ENCODE measurements at regions not wholly inside any gene's neighbourhood (a gene's known extent, or its start where the extent isn't known, plus 50 kb on each side); places are given as distances from the start of the nearest gene placed in this dataset.

GRCh38 chr6:139523986-139524385 lies 149.5 kb upstream of the CITED2 start:
- no peaks in the 10 kb centered on the region for H3K4me1 ChIP-seq
- DNase-seq (ENCODE audit: low spot score) = no peak
- H3K27me3 ChIP-seq = no peaks in the 10 kb centered on the region
- TF ChIP-seq CTCF (IDR thresholded peaks at IDR 0.05) = no peak
- no peaks in the 10 kb centered on the region for H3K36me3 ChIP-seq
- no peaks in the 10 kb centered on the region for H3K9me3 ChIP-seq
- H3K4me3 ChIP-seq = no peak overlapping the region
- H3K27ac ChIP-seq = no peak overlapping the region

GRCh38 chr6:139522511-139523220 lies 148.2 kb upstream of the CITED2 start:
- TF ChIP-seq CTCF (IDR thresholded peaks at IDR 0.05) = no peak
- peak overlapping the region in 1 of 2 donors; percentile 15 for H3K27ac ChIP-seq
- H3K9me3 ChIP-seq = no peaks in the 10 kb centered on the region
- H3K36me3 ChIP-seq = no peaks in the 10 kb centered on the region
- DNase-seq (ENCODE audit: low spot score) = no peak
- H3K4me1 ChIP-seq = no peaks in the 10 kb centered on the region
- H3K4me3 ChIP-seq = no peak overlapping the region
- no peaks in the 10 kb centered on the region for H3K27me3 ChIP-seq

GRCh38 chr6:139521338-139521737 lies 146.9 kb upstream of the CITED2 start:
- no peaks in the 10 kb centered on the region for H3K36me3 ChIP-seq
- H3K4me1 ChIP-seq = no peaks in the 10 kb centered on the region
- H3K27ac ChIP-seq = no peak overlapping the region
- DNase-seq (ENCODE audit: low spot score) = no peak
- H3K4me3 ChIP-seq = no peak overlapping the region
- no peaks in the 10 kb centered on the region for H3K9me3 ChIP-seq
- TF ChIP-seq CTCF (IDR thresholded peaks at IDR 0.05) = no peak
- H3K27me3 ChIP-seq = no peaks in the 10 kb centered on the region

- TF ChIP-seq CTCF (IDR thresholded peaks at IDR 0.05) = no peak
- H3K4me1 ChIP-seq = no peaks in the 10 kb centered on the region
- no peak overlapping the region for H3K4me3 ChIP-seq
- no peaks in the 10 kb centered on the region for H3K36me3 ChIP-seq
- H3K27me3 ChIP-seq = no peaks in the 10 kb centered on the region
- no peaks in the 10 kb centered on the region for H3K9me3 ChIP-seq
- no peak for DNase-seq (ENCODE audit: low spot score)
- H3K27ac ChIP-seq = peak overlapping the region in 1 of 2 donors; percentile 41
Observed at GRCh38 chr6:139520321-139520768, 145.9 kb upstream of the CITED2 start.

GRCh38 chr6:139519571-139520031 lies 145.2 kb upstream of the CITED2 start:
- H3K36me3 ChIP-seq = no peaks in the 10 kb centered on the region
- H3K4me3 ChIP-seq = no peak overlapping the region
- H3K4me1 ChIP-seq = no peaks in the 10 kb centered on the region
- no peaks in the 10 kb centered on the region for H3K27me3 ChIP-seq
- no peak for DNase-seq (ENCODE audit: low spot score)
- peak overlapping the region in 1 of 2 donors; percentile 41 for H3K27ac ChIP-seq
- no peaks in the 10 kb centered on the region for H3K9me3 ChIP-seq
- no peak for TF ChIP-seq CTCF (IDR thresholded peaks at IDR 0.05)

GRCh38 chr6:139519097-139519496 lies 144.6 kb upstream of the CITED2 start:
- no peaks in the 10 kb centered on the region for H3K36me3 ChIP-seq
- H3K9me3 ChIP-seq = no peaks in the 10 kb centered on the region
- H3K4me3 ChIP-seq = no peak overlapping the region
- H3K27ac ChIP-seq = peak overlapping the region in 1 of 2 donors; percentile 41
- no peaks in the 10 kb centered on the region for H3K27me3 ChIP-seq
- H3K4me1 ChIP-seq = no peaks in the 10 kb centered on the region
- no peak for TF ChIP-seq CTCF (IDR thresholded peaks at IDR 0.05)
- DNase-seq (ENCODE audit: low spot score) = no peak

Data from right atrium auricular region (tissue), 2 donors.